ENCODE measurements at regions not wholly inside any gene's neighbourhood (a gene's known extent, or its start where the extent isn't known, plus 50 kb on each side); places are given as distances from the start of the nearest gene placed in this dataset.
A peak's percentile ranks its signal among the peaks of the same experiment; 100 is the strongest.

DNA sequence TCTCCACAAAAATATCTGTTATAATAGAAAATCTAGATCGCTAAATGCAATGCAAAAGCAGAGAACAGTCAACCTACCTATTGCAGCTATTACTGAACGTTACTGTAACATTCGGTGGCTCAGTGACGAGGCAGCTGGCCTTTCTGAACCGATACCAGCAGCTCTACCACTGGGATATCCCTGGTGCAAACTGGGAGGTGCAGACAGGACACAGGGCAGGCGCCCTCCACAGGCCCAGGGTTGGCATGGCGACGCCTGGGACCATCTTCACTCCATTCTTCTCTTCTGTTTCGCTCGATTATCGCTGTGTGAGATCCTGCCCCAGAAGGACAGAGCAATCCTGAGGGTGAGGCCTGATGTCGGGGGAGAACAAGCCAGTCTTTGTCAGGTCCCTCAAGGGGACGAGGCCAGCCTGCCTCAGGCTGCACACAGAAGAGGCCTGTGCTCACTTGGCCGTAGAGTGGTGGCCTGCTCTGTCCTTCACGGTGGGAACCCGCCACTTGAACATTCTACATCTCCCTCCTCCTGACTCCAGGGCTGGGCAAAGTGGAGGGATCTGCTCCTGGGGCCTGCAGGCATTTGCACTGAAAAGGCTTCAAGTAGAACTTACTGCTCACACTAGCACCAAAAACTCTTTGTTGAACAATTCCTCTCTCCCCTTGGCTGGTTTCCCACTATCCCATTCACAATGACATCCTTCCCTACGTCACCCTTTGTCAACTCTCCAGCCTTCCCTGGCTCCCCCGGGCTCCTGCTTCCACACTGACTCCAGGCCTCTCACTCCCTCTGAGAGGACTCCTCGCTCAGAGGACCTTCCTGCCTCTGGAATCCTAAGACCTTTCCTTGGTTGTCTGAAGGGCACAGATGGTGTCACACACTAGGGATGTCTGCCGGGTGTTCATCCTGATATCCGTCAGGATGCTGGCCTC is 49.7 kb downstream of the CYRIA start:
- DNase-seq (ENCODE audit: low read depth) = no peak

DNA sequence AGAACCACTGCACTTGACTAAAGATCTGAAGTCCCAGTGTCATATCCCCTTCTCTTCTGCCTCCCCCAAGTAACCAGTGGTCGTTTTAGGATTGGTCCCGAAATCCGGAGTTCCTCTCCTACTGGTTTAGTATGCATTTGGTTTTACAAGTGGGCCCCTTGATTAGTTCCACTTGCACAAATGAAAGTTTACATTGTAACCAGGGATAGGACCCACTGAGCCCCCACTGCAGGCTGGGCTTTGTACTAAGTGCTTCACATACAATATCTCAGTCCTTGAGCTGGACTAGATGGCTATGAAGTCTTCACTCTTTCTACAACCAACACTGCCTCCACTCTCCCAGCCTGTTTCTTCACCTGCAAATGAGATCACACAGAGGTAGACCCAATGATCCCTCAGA is 50.4 kb downstream of the CYRIA start:
- DNase-seq (ENCODE audit: low read depth) = no peak

DNA sequence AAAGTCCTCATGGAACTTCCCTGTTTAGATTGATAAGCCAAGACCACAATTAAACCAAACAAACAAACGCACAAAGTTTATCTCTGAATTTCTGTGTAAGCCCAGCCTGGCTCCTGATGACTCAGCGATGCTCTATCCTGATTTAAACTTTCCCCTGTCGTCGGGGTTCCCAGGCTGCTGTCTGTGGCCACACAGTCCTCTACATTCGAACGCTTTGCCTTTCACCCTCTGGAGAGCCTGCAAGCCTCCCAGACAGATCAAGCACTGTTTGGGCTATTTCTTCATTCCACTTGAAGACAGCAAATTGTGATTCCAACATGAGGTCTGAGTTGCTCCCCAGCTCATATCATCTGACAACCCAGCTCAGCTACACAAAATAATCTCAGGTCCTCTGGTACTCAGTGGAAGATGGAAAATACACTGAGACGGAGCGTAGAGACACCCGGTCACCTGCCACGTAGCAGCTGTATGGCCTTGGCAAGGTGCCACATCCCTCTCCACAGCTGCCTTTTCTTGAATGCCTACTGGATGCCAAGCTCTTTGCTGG is 51.2 kb downstream of the CYRIA start:
- DNase-seq (ENCODE audit: low read depth) = no peak

DNA sequence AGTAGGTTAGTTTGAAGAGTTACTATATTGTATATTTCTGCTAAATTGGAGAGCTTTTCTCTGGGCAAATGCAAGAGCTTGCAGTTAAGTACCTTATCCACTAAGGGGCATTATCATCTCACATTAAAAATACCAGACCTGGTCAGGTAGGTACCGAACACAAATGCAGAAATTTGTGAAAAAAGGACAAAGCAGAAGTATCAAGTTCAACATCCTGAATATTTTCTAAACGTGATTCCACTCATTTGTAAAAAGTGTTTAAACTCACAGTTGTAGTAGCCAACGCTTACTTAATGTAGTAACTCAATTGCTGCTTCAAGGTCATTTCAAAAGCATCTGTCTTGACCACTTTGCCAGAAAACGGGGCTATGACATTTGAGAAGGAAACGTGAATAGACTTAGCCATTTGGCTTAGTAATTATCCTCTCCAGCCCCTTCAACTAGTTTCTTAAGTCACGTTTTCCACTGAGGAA is 52.1 kb downstream of the CYRIA start:
- DNase-seq (ENCODE audit: low read depth) = no peak

DNA sequence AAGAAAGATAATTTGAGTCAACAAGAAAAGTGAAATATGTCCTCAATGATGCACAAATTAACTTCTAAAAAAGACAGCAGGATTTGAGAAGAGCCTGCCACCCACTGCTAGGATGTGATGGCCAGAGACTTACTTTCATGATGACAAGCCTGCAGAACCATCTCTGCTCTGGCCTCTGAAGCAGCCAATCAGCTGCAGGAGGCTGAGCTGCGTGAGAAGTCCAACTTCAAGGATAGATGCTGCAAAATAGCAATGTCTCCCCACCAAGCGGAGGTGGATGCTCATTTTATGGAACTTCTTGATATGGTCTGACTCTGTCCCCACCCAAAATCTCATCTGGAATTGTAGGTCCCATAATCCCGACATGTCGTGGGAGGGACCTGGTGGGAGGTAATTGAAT is 53.1 kb downstream of the CYRIA start:
- DNase-seq (ENCODE audit: low read depth) = no peak

DNA sequence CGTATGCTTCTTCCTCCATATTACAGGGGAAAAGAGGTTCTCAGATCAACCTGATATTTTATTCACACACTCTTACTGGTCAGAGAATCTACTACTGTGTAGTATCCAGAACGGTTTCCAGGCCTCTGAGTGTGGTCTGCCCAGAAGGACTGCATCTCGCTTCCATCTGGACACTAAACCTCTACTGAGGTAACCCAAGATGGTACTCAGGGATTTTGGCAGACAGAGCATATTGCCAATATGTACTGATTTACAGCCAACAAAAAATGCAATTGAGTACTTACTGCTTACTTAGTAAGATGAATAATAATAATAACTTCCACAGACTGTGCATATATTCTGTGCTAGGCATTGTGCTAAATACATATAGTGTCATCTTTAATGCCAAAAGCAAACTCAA is 55.8 kb downstream of the CYRIA start:
- no peak for DNase-seq (ENCODE audit: low read depth)

DNA sequence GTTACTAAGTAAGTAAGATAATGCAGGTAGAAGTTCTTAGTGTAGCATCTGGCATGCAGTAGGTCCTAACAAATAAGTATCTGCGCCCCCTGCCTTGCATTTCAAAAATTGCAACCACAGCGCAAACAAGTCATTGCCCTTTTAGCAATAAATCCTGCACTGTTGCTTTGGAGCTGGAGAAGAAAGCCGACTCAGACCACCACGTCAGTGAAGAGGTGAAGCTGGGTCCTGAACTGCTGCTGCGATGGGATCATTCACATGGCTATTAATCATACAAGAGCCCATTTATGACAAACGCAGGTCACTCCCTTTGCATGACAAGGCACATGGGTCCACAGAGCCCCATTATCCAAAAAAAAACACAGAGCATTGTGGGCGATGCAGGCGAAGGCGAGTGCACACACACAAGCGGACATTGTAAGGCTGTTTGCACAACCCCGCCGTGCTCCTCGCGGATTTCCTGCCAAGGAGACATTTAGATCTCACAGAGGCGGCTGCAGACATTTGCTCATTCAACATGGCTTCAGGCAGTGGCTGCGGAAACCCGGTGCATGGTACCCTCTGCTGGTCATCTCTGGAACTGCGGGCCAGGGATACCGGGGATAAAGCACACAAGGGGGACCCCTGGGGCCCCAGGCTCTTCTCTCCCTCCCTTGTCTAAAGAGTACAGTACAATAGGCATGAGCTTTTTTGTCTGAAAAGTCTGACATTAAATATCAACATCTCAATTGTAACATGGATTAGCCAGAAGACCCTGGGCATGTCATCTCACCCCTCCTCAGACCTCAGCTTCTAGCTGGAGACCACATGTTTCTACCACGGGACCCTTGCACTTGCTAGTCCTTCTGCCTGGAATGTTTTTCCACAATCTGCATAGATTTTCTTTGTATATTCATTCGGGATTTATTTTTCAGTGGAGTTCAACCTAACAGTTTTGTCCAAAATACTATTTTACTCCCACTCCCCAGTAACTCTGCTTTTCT is 56.7 kb downstream of the CYRIA start:
- peak; percentile 63 for DNase-seq (ENCODE audit: low read depth)

DNA sequence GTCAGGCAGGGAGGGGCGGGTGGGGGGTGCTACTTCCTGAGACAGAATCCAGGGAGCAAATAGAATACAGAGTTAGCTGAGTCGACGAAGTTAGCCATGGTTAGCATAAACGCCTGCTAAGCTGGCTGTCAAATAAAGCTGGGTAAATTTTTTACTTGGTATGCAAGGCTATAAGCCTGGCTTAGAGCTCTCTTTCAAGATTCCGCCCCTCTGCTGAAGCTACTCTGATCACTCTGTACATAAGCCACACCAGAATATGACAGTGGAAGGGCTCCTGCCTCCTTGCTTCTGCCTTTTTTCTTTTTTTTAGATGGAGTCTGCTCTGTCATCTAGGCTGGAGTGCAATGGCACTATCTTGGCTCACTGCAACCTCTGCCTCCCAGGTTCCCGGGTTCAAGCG is 58.3 kb downstream of the CYRIA start:
- DNase-seq (ENCODE audit: low read depth) = no peak

DNA sequence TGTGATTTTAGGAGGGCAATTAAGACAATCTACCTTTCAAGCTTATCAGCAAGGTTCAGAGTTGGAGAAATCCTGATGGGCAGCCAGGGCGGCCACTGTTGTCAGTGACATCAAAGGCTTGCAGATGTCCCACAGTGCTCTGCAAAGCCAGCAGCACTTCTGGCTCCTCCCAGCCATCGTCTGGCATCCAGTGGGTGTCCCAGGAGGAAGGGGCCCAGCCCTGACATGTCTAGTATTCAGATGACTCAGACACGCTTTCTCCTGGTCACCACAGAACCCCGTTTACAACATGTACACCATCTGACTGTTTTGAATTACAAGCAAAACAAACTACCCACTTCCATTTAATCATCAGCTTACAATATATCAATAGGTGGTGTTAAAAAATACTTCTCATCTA is 61.4 kb downstream of the CYRIA start:
- no peak for DNase-seq (ENCODE audit: low read depth)

DNA sequence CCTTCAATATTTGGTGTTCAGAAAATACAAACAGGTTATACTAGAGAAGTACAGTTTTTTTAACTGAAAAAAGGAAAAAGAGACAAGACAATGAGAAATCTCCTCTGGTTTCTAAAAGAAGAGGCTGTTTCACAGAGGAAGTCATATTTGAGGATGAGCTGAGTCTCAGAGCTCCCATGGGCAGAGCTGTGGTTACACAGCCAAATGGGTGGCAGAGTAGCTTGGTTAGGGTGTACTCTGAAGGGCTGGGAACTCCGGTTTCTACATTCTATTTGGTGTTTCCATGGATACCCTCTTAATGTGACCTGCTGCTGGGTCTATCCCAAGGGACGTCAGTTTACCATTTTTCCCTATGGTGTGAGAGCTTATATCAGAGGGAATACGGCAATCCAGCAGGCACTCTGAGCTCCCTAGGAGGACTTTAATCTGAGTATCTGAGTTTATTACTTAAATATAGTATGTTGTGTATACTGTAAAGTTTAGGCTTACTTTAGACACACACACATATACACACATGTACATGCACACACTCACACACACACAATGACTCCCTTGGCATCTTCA is 74.2 kb downstream of the CYRIA start:
- no peak for DNase-seq (ENCODE audit: low read depth)

DNA sequence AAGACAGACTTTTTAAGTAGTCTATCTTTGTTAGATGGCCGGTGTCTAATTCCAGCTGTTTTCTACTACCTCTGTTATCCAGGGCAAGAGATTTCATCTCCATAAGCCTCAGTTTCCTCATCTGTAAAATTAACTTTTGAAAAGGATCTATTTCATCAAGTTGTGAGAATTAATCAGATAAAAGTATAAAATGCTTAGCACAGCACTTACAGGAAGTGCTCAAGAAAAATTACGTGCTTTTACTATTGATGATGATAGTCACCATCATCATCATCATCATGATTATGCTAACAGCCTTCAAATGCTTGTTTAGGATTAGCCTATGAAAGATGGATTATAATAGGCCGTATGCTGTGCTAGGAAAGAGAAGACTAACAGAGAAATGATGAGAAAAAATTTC is 76.2 kb downstream of the CYRIA start:
- DNase-seq (ENCODE audit: low read depth) = no peak

DNA sequence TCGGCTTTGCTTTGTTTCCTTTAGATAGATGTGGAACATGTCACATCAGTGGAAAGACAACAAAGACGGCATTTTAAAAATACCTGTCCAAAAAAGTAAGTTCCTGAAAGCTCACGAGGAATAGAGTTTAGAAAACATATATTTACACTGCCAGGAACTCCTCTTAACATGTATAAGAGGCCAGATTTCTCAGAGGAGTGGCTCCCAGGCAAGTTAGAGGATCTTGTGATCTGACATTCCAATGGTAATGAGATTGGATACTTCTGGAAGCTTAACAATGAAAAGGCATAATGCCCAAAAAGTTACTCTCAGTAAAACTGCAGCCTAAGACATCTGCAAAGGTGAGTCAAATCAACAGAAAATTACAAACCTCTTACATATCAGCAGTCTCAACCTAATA is 77.1 kb downstream of the CYRIA start:
- DNase-seq (ENCODE audit: low read depth) = no peak

DNA sequence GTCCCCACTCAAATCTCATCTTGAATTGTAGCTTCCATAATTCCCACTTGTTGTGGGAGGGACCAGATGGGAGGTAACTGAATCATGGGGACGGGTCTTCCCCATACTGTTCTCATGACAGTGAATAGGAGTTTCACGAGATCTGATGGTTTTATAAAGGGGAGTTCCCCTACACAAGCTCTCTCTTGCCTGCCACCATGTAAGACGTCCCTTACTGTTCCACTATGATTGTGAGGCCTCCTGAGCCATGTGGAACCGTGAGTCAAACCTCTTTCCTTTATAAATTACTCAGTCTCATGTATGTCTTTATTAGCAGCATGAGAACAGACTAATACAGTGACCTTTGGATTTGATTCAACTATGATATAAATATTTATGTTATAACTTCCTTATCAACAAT is 78.0 kb downstream of the CYRIA start:
- no peak for DNase-seq (ENCODE audit: low read depth)

DNA sequence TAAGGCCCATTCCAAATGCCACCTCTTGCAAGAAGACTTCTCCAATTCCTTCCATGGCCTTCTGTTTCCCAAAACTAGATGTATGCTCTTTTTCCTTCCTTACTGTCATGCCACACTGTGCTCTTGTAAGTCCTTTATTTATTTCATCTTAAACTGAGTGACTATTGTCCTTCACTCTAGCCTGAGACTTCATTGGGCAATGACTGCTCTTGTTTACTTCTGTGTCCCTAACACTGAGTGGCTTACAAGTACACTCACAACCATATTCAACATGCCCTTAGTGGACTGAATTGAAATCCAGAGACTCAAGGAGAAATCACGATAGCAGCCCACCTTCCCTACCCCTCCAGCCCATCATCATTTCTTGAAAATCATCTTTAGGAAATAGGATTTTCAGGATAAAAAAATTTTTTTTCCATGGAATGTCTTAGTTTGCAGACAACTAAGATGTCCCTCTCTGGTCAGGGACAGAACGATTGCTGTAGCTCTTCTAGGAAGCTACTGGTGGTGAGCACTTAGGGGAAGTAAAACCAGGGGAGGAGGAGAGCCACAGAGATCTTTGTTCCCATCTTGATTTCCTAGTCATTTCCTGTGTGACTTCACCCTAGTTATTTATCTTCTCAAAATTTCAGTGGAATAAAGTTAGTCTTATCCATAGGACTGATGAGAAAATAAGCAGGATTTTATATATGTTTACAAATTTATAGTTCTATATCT is 80.7 kb downstream of the CYRIA start:
- DNase-seq (ENCODE audit: low read depth) = no peak

DNA sequence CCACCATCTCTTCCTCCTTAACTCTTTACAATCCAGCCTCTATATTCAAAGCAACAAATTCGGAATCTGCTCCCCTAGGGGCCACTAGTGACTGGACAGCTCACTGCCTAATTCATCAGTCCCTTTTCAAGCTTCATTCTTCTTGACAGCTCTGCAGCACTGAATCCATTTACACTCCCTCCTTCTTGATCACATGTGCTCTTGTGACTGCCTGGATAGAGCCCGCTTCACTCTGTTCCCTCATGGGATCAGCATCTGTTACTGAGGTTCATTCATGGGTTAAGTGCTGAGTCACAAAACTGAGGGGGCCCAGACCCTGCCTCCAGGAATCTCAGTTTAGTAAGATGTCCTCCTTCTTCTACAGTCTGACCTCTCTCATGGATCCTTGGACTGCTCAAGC is 81.5 kb downstream of the CYRIA start:
- no peak for DNase-seq (ENCODE audit: low read depth)

DNA sequence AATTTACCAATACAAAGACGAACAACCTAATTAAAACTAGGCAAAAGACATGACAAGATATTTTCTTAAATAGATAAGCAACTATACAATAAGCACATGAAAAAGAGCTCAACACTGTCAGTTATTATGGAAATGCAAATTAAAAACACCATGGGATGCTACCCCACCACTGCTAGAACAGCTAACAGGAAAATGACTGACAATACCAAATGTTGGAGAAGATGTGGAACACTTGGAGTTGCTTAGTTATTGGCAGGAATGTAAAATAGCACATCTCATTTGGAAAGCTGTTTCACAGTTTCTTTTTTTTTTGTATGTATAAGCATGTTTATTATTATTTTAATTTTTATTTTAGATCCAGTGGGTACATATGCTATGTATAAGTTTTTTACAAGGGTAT is 84.4 kb downstream of the CYRIA start:
- DNase-seq (ENCODE audit: low read depth) = no peak

DNA sequence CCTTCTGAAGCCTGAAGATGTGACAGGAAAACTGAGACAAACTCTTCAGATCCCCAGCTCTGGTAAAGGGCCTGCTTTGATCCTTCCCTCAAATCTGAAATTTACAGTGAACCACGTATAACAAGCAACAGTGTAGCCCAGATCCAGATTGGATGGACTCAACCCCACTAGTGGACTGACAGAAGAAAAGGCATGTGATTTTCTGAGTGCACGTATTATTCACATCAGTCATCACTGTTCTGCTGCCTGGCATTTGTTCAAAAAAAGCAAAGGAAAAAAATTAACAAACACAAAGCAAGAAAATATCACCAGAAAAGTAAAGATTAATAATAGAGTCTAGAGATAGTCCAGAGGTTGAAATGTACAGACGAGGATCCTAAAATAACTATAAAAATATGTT is 87.6 kb downstream of the CYRIA start:
- DNase-seq (ENCODE audit: low read depth) = no peak

DNA sequence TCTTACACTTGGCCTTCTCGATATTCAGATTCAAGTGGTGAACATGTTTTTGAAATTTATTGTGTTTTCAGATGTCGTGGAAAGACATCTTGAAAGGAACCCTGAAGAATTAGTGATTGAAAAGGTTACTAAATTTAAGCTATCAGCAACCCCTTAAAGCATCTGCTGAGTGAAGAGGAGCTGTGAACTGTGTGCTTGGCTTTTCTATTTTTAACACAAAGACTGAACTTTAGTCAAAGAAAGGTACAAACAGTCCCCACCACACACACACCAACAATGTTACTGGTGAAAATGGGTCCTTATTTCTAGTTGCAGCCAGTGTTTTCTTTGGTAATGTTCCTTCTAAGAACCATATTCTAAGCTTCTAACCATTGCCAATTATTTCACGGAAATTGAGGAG is 95.1 kb downstream of the CYRIA start:
- DNase-seq (ENCODE audit: low read depth) = no peak

DNA sequence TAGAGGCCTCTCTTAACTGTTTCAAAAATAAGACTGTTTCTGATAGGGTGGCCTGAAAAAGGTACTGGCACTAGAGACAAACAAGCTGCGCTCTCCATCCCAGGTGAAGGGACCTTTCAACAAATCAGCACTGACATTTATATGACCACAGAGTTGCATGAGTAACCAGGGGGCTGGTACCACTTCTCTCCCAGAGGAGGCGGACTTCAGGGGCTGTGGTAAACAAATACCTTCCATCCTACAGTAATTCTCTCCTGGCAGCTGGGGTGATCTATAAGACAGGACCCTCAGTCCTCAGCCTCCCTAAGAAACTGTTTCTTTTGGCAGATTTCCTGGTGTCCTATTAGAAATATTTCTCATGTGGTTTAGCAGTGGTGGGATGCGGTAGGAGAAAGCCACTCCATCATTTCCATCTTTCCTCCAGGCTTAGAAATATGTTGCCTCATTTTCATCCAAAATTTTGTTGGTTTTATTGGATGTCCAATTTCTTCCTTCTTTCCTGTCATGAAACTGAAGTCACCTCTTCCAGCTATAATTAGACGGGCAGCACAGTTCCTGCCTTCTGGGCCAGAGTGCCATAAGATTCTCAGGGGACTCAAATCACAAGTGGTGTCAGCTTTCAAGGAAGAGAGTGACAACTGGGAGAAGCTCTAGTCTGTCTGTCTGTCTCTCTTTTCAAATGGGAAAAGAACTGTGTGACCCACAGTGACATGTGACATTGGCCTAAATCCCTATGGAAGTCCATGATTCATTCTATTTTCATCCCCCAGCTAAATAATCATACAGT is 96.4 kb downstream of the CYRIA start:
- DNase-seq (ENCODE audit: low read depth) = no peak

DNA sequence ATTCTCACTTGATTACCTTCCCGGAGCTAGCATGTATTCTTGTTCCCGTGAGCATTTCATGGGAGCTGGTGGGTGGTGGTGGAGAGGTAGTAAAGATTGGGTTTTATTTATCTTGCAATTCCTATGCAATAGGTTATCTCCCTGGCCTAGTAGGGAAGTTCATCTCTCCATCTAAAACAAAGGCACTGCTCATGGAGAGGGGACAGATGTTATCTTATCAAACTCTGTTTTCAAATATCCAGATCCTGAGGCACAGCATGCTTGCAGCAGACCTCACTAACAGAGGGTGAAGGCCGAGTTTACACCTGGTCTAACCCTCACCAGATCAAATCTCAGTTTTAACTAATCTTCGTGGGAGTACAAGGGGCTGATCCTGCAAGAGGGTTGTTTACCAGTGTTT is 98.9 kb downstream of the CYRIA start:
- no peak for DNase-seq (ENCODE audit: low read depth)

DNA sequence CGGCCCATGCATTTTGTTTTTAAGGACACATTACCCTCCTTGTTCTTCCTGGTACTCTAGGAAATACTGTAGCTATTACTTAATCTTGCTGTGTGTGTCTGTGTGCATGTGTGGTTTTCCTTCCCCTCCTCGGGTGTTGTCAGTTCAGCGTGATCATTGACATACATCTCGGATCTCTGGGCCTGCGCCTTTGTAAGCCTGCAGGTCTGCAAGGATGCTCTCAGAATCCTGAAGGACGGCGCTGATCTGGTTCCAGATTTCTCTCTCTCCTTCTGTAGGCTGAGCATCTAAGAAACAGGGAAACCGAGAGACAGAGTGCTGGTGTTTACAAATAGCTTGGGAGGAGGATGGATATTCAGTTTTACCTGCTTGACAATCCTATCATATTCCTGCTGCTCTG is 100.2 kb downstream of the CYRIA start:
- no peak for DNase-seq (ENCODE audit: low read depth)

Measured in activated T-helper 1 cell treated with Interleukin-2 at 50 U/mL for 16 hours (primary cell).